Karpas-422 (cell line): ENCODE measurements at regions not wholly inside any gene's neighbourhood (a gene's known extent, or its start where the extent isn't known, plus 50 kb on each side); places are given as distances from the start of the nearest gene placed in this dataset.
A peak's percentile ranks its signal among the peaks of the same experiment; 100 is the strongest.

Experiments used
- DNase-seq: peaks from one replicate; pipeline ENCODE4 v3.0.0-alpha.2; 2015
- H2AFZ ChIP-seq: fragments of 200-600 bp; sonication (generic); 2 replicates; pipeline ENCODE4 v1.6.1; 2014; ENCODE audit warnings: antibody characterized with exemption, low read length, mixed read lengths
- H3K27ac ChIP-seq: fragments of 200-600 bp; sonication (generic); 2 replicates; pipeline ENCODE4 v1.5.1; 2014; ENCODE audit warnings: mild to moderate bottlenecking, low read length, moderate library complexity
- H3K27me3 ChIP-seq: fragments of 200-600 bp; sonication (generic); 2 replicates; pipeline ENCODE4 v1.6.1; 2014; ENCODE audit warnings: low read length, mixed read lengths
- H3K36me3 ChIP-seq: fragments of 200-600 bp; sonication (generic); 2 replicates; pipeline ENCODE4 v1.6.1; 2014; ENCODE audit warnings: low read length, mixed read lengths; ENCODE audit not compliant: insufficient read depth
- H3K4me1 ChIP-seq: fragments of 200-600 bp; sonication (generic); 2 replicates; pipeline ENCODE4 v1.6.1; 2014; ENCODE audit warnings: mild to moderate bottlenecking, low read length, mixed read lengths
- H3K4me2 ChIP-seq: fragments of 200-600 bp; sonication (generic); 2 replicates; pipeline ENCODE4 v1.6.1; 2014; ENCODE audit warnings: low read length, low read depth, mild to moderate bottlenecking; ENCODE audit not compliant: poor library complexity, severe bottlenecking
- H3K4me3 ChIP-seq: fragments of 200-600 bp; sonication (generic); 2 replicates; pipeline ENCODE4 v1.5.1; 2014; ENCODE audit warnings: mild to moderate bottlenecking, antibody characterized with exemption, low read length, mixed read lengths
- H3K79me2 ChIP-seq: fragments of 200-600 bp; sonication (generic); 2 replicates; pipeline ENCODE4 v1.6.1; 2014; ENCODE audit warnings: mild to moderate bottlenecking, low read length, mixed read lengths
- H3K9ac ChIP-seq: fragments of 200-600 bp; sonication (generic); 2 replicates; pipeline ENCODE4 v1.6.0; 2014; ENCODE audit warnings: low read length
- H3K9me2 ChIP-seq: fragments of 200-600 bp; sonication (generic), shearing (Covaris generic); replicated peaks from 2 replicates; pipeline ENCODE4 v1.6.0; 2014; ENCODE audit warnings: mild to moderate bottlenecking, low read length, moderate library complexity; ENCODE audit not compliant: insufficient read depth
- H3K9me3 ChIP-seq: fragments of 300-700, 200-600 bp; sonication (generic); 2 replicates; pipeline ENCODE4 v1.6.1; 2014; ENCODE audit warnings: low read length, mixed read lengths
- H4K20me1 ChIP-seq: fragments of 200-600 bp; sonication (generic); 2 replicates; pipeline ENCODE4 v1.6.1; 2014; ENCODE audit warnings: mild to moderate bottlenecking, antibody characterized with exemption, low read length, low read depth; ENCODE audit not compliant: insufficient read depth

DNA sequence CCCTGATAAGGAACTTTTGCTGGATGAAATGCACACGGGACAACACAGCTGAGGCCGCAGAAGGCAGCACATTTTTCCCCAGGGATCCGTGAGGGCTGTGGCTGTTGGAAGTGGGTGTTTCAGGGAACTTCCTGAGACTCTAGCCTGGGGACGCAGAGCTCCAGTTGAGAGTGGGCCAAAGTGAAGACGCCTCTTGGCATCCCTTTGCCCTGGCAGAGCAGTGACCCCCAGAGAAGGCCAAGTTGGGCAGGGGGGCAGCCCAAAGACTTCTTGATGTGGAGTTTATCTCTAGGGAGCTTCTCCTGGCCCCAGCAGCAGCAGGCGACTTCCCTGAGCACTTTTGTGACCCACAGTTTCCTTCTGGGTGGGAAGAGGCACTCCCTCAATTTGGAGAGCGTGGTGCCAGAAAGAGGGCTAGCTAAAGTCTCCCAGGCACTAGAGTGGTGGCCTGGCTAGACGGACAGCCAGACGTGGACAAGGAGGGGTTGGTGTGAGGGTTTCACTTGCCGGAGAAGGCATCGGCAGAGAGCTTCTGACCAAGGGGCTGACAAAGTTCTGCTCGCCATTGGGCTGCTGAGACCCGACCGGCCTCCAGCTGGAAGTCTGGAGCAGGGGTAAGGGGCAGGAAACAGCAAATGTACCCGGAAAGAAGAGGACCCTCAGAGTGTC is 108.8 kb downstream of the ACKR3 start:
- H3K27me3 ChIP-seq = no peaks in the 10 kb centered on the region
- H4K20me1 ChIP-seq = no peaks in the 10 kb centered on the region
- H3K4me1 ChIP-seq = peaks cover under 1% of the 10 kb centered on the region; the same call in 1 of the 2 replicates
- no peak overlapping the region for H3K9ac ChIP-seq
- H3K4me3 ChIP-seq = no peak overlapping the region
- no peak for DNase-seq
- no peaks in the 10 kb centered on the region for H3K9me2 ChIP-seq
- no peak overlapping the region for H2AFZ ChIP-seq
- H3K36me3 ChIP-seq = no peaks in the 10 kb centered on the region
- H3K27ac ChIP-seq = no peak overlapping the region
- no peaks in the 10 kb centered on the region for H3K79me2 ChIP-seq
- no peaks in the 10 kb centered on the region for H3K9me3 ChIP-seq
- no peak overlapping the region for H3K4me2 ChIP-seq

DNA sequence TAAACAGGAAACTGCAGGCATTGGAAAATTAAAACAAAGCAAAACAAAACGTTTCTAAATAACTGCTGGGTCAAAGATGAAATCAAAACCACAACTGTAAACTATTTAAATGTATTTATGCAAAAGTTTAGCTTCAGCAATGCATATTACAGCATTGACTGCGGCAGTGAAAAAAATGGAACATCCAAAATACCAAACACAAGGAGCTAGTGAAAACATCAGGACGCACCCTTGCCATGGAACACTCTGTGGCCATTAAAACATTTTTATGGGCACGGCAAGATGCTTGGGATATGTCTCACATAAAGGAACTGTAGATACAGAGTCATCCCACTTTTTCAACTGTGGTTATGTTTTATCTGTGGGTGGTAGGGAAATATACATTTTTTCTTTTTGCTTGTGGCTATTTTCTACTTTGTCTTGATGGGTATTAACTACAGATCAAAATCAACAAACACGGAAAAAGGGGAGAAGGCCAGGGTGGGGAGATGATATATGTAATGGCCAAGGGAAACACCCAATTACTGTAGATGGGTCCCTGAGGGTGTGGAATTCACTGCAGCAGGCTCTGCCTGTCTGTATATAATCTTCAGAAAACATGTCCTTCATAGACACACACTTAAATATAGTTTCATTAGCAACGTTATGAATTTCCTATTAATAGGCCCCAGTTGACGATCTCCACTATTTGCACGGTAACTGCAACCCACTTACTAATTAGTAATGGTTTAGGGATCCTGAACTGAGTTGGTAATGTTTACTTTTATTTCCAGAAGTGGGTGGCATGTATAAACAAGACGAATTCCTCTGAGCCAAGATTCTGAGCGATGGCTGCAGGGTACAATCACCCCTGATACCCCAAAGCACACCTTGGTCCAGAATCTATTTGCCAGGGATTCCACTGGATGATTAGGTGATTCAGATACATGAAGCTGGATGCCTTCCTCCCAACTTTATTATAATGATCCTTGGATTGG is 110.5 kb downstream of the ACKR3 start:
- no peak for DNase-seq
- H3K9me2 ChIP-seq = no peaks in the 10 kb centered on the region
- H3K9ac ChIP-seq = no peak overlapping the region
- no peak overlapping the region for H3K4me3 ChIP-seq
- no peaks in the 10 kb centered on the region for H3K9me3 ChIP-seq
- H4K20me1 ChIP-seq = no peaks in the 10 kb centered on the region
- no peak overlapping the region for H3K4me2 ChIP-seq
- H3K36me3 ChIP-seq = no peaks in the 10 kb centered on the region
- H3K79me2 ChIP-seq = no peaks in the 10 kb centered on the region
- peaks cover 15% of the 10 kb centered on the region for H3K4me1 ChIP-seq
- H2AFZ ChIP-seq = no peak overlapping the region
- no peaks in the 10 kb centered on the region for H3K27me3 ChIP-seq
- no peak overlapping the region for H3K27ac ChIP-seq

DNA sequence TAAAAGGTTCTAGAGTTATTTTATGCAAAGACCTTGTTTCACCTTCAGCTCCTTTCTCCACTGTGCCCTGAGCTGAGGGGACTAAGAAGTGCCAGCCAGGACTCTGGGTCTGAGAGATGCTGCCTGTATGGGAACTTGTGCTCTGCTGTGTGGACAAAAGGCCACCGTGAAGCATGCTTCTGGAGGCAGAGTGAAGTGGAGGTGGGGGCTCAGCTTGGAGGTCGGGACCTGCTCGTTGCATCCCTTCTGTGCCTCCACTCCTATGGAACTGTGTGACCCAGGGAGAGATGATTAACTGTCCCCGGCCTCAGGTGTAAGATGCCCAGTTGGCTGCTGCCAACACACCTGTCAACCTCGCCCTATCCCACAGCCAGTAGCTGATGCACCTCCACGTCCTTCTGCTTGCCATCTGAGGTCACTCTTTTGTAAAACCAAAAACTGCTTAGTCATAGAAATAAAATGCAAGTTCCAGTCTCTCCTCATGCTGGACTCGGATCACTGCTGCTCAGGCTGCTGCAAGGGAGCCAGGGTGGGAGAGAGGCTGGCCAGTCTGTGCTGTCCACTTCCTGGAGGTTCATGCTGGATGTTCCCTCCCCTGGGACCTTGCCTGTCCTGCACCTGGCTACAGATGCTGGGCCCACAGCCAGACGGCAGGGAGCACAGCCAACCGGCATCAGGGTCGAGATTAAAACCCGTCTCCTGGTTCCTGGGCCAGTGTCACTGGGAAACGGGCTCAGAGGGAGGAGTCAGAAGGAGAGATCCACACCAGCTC is 113.2 kb downstream of the ACKR3 start:
- Histone ChIP-seq H2AFZ (no peak overlapping the region), H3K4me3 (no peak overlapping the region), H3K27ac (no peak overlapping the region), H3K9me2 (no peaks in the 10 kb centered on the region), H3K9ac (no peak overlapping the region), H3K4me2 (no peak overlapping the region), H3K27me3 (no peaks in the 10 kb centered on the region), H3K79me2 (no peaks in the 10 kb centered on the region), H3K9me3 (no peaks in the 10 kb centered on the region), H3K36me3 (no peaks in the 10 kb centered on the region), H4K20me1 (no peaks in the 10 kb centered on the region), H3K4me1 (peaks cover 15% of the 10 kb centered on the region)
- DNase-seq = no peak

GRCh38 chr2:236684504-236685256 is 115.1 kb downstream of the ACKR3 start:
- H3K9me2 ChIP-seq = no peaks in the 10 kb centered on the region
- H2AFZ ChIP-seq = peak overlapping the region; percentile 61
- H3K27me3 ChIP-seq = no peaks in the 10 kb centered on the region
- H3K9me3 ChIP-seq = no peaks in the 10 kb centered on the region
- H3K36me3 ChIP-seq = no peaks in the 10 kb centered on the region
- peak overlapping the region; percentile 56 for H3K4me2 ChIP-seq
- H3K27ac ChIP-seq = no peak overlapping the region
- peak overlapping the region; percentile 40; the same call in 1 of the 2 replicates for H3K9ac ChIP-seq
- no peaks in the 10 kb centered on the region for H3K79me2 ChIP-seq
- H3K4me3 ChIP-seq = peak overlapping the region; percentile 52
- peak; percentile 42 for DNase-seq
- H4K20me1 ChIP-seq = no peaks in the 10 kb centered on the region
- peaks cover 15% of the 10 kb centered on the region for H3K4me1 ChIP-seq

DNA sequence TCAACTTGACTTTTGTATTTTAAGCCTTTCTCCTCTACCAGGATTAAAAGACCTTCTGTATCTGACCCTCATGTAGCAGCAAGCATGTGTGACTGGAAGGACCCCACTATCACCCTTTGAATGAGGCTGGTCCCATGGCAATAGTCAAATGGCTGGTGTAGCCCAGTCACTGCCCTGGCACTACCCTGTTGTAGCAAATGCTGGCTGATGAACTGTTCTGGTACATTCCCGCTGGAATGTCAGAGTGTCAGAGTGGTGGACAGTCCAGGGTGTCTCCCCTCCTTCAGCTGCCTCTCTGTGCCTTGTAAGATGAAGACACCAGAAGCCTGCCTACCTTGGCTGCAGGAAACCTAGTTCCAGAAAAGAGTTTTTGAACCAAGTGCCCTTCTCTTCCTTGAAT is 115.7 kb downstream of the ACKR3 start:
- Histone ChIP-seq H3K4me2 (no peak overlapping the region), H4K20me1 (no peaks in the 10 kb centered on the region), H3K27ac (no peak overlapping the region), H3K79me2 (no peaks in the 10 kb centered on the region), H3K9ac (no peak overlapping the region), H3K9me3 (no peaks in the 10 kb centered on the region), H3K9me2 (no peaks in the 10 kb centered on the region), H3K4me1 (peaks cover 15% of the 10 kb centered on the region), H2AFZ (no peak overlapping the region), H3K4me3 (no peak overlapping the region), H3K36me3 (no peaks in the 10 kb centered on the region), H3K27me3 (no peaks in the 10 kb centered on the region)
- DNase-seq = no peak

DNA sequence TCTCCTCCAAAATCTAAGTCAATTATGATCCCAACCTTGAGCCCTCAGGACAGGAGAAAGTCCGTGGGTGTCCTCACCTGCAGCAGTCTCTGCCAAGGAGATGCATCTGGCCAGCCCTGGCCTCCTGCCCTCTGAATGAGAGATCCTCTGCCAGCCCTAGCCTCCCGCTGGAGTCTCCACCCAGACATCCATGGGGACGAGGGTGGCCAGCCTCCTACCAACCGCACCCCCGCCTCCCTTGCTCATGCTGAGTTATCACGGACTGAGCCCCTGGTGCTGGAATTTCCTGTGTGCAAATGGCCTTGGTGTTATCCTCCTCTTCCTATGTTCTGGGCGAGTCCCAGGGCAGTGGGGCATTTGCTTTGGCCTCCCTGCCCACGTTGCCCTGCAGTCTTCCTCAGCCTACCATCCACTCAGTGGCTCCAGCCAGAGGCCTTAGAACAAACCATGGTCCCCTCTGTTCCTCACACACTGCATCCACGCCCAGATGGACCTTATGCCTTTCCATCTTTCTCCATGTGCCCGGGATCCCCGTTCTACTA is 116.4 kb downstream of the ACKR3 start:
- Histone ChIP-seq H3K9me2 (no peaks in the 10 kb centered on the region), H3K4me3 (no peak overlapping the region), H2AFZ (no peak overlapping the region), H3K79me2 (no peaks in the 10 kb centered on the region), H3K9ac (no peak overlapping the region), H4K20me1 (no peaks in the 10 kb centered on the region), H3K4me2 (no peak overlapping the region), H3K9me3 (no peaks in the 10 kb centered on the region), H3K36me3 (no peaks in the 10 kb centered on the region), H3K27me3 (no peaks in the 10 kb centered on the region), H3K4me1 (peaks cover 15% of the 10 kb centered on the region), H3K27ac (no peak overlapping the region)
- no peak for DNase-seq

DNA sequence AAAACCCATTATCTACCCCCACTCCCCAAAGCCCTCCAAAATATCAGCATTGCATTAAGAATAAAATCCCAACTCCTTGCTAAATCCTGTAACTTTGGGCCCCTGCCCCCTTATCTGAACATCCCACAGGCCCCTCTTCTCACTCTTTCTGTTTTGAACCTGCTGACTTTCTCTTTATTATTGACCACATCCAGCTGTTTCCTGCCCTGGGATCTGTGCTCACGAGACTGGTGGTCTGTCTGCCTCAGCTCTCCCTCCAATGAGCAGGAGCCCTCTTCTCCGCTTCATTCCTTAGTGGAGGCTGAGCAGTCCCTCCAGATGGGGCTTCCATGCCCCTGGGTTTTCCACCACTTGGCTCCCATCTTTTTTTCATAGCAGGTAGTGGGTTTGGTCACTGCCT is 116.9 kb downstream of the ACKR3 start:
- Histone ChIP-seq H3K9me2 (no peaks in the 10 kb centered on the region), H3K4me1 (peaks cover 15% of the 10 kb centered on the region), H3K9ac (no peak overlapping the region), H3K79me2 (no peaks in the 10 kb centered on the region), H3K27ac (no peak overlapping the region), H3K4me3 (no peak overlapping the region), H3K27me3 (no peaks in the 10 kb centered on the region), H3K4me2 (no peak overlapping the region), H4K20me1 (no peaks in the 10 kb centered on the region), H2AFZ (no peak overlapping the region), H3K9me3 (no peaks in the 10 kb centered on the region), H3K36me3 (no peaks in the 10 kb centered on the region)
- no peak for DNase-seq
